ENCODE measurements at regions not wholly inside any gene's neighbourhood (a gene's known extent, or its start where the extent isn't known, plus 50 kb on each side); places are given as distances from the start of the nearest gene placed in this dataset.
A peak's percentile ranks its signal among the peaks of the same experiment; 100 is the strongest.
"Not testable (repeated sequence)": the region's sequence is repeated elsewhere in the genome, so short reads cannot be mapped to it uniquely, and the experiment has no call there.

DNA sequence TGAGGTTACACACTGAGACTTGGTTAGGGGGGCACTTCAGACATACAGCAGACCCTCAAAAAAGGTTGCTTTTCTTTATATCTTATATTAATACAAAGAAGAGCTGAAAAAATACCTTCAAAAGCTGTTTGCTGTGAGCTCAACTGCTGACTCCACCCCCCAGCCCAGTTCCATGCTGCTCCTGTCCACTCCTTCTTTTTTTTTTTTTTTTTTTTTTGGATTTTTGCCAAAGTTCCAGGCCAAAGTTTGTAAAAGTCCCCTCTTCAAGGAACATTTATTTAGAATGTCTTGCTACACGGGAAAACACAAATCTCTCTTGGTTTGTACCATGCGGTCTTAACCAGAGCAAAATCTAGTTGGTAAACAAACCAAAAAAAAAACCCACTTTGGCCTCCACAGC, 85.3 kb upstream of the AKAP12 start:
- no peak for FAIRE-seq

DNA sequence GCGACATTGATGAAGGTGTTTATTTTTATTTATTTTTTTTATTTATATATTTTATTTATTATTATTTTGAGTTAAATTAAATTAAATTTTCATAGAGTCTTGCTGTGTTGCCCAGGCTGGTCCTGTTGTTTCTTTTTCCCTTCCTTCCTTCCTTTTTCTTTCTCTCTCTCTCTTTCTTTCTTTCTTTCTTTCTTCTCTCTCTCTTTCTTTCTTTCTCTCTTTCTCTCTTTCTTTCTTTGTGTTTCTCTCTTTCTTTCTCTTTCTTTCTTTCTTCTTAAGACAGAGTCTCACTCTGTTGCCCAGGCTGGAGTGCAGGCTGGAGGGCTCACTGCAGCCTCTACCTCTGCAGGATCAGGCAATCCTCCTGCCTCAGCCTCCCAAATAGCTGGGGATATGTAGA, 84.7 kb upstream of the AKAP12 start:
- no peak for FAIRE-seq

DNA sequence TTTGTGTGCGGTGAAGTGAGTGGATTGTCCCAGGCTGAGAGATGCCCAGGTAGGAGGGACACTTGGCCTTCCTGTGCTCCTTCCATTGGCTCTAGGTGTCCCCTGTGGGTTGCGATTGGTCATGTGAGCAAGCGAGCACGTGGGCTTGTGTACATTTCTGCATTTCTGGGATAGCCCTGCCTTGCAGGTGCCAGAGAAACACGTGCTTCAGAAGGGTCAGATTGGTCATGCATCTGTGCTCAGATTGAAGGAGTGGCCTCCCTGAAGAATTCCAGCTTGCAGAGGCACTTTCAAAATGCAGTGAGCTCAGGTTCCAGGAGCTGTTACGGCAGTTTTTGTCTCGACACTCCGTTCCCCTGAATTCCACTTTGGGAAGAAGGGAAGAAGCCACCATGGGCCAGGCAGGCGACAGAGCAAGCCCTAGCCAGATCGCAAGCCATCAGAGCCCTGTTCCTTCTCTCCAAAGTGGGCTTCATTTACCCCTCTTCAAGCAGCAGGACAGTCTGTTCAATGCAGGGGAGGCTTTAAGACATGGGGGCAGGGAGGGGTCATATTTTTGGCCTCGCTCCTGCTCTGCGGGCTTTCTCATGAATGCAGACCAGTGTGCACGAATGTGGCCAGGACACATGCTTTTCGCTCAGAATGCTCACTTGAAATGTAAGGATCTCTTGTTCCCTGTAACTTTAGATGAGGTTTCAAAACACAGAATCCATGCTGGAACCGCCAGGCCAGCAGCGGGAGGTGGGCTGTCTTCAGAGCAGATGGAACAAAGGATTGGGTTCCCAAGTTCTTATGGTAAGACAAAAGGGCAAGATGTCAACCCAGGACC, 78.6 kb upstream of the AKAP12 start:
- FAIRE-seq = no peak

DNA sequence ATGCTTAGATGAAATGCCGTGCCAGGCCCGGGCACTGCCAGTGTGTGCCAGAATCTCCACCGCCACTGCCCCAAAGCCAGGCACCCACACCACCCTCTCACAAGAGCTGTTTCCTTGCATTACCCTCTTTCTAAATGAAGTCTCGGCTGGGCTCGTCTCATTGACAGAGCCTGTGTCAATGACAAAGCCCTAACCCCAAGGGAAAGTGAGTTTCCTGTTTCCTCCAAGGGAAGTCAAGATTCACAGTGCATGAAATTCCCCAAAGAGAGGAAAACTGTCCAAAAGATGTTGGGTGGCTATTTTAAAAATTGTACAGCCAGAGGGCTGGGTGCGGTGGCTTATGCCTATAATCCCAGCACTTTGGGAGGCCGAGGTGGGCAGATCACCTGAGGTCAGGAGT, 75.4 kb upstream of the AKAP12 start:
- FAIRE-seq = no peak

DNA sequence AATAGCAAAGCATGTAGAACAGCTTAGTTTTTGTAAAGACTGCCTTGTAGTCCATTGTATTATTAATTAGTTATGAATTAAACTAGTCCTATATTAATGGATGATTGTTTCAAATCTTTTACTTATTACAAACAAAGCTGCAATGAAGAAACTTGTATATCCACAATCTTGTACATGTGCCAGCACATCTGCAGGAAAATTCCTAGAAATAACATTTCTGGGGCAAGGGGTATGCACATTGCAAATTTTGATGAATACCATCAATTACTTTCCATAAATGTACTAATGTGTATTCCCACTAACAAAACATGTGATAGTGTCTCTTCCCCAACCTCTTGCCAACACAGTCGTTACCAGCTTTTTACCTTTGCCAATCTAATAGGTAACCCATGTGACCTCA, 73.6 kb upstream of the AKAP12 start:
- no peak for FAIRE-seq

DNA sequence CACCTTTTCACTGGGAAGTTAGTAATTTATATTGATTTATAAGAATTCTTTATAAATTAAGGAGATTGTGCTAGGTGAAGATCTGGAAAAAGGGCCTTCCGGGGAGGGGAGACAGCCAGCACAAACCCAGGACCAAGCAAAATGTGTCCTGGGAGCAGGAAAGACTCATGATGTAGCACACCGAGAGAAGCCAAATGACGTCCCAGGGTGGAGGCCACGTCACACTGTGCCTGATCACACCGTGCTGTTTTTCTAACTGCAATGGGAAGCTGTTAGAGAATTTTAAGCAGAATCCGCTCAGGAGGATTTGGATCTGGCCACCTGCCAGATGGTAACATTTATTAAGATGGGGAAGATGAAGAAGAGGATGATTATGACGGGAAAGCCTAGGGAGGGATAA, 72.7 kb upstream of the AKAP12 start:
- no peak for FAIRE-seq

DNA sequence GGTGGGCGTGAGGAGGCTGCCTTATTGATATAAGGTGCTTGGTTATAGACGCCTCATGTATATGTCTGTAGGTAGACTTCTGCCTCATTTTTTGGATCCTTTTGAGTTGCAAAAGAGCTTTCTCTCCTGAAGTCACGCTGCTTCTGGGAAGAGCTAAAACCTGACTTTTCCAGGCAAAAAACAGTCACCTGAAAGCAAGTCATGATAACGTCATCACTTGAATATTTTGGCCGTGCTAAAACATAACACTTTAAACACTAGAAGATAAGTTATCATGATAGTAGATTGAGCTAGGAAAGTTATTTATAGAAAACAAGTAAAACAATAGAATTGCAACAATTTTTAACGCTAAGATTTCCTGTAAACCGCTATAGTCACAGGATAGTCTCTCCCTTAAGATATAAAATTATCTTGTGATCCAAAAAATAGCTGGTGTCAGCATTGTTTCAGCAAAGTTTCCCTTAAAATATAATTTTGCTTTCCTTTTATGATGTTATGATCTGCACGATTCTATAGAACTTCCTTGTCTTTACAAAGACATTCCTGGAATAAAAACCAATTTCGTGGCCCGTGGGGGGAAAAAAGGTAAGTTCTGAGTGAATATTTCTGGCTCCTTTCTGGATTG, 69.0 kb upstream of the AKAP12 start:
- FAIRE-seq = no peak

DNA sequence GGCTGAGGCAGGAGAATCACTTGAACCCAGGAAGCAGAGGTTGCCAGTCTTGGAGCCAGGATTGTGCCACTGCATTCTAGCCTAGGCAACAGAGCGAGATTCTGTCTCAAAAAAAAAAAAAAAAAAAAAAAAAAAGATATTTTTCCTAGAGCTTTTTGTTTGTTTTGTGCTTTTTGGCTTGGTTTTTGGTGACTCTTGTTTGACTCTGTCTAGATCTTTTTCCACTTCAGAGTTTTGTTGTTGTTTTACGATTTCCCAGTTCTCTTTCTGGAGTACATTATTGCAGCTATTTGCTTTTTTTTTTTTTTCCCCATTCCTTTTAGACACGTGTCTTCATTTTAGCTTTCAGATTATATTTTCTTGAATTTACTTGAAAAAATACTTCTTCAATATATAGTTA, 67.0 kb upstream of the AKAP12 start:
- peak; percentile 51 for FAIRE-seq

DNA sequence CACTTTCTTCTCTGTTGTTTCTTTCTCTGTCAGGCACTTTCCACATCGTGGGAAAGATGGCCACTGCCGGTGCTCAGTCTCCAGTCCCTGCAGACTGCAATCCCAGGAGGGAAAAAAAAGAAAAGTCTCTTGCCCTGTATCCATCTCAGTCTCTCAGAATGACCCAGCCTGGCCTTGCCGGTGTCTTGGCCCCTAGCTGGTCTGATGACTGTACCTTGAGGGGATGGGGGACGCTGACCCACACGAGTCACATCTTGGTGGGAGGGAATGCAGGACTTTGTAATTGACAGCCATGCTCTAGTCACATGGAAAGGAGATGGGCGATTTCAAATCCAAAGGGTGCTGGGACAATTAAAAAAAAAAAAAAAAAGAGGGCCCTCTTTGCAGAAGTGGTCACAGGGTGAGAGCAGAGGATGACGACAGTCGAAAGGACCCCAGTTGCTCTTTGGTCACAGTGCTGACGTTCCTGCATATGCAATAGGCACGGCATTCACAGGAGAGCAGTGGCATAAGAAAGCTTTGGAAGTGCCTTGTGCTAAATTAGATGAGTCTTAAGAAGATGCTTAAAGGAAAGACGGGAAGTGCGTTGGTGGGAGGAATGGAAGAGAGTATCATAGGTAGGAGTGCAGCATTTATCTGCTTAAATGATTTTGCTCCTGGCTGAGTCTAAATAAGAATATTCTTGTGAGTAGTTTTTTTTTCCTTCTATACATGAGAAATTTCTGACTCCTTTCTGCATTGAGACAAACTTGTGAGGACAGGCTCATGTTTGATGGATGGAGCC, 63.9 kb upstream of the AKAP12 start:
- no peak for FAIRE-seq

DNA sequence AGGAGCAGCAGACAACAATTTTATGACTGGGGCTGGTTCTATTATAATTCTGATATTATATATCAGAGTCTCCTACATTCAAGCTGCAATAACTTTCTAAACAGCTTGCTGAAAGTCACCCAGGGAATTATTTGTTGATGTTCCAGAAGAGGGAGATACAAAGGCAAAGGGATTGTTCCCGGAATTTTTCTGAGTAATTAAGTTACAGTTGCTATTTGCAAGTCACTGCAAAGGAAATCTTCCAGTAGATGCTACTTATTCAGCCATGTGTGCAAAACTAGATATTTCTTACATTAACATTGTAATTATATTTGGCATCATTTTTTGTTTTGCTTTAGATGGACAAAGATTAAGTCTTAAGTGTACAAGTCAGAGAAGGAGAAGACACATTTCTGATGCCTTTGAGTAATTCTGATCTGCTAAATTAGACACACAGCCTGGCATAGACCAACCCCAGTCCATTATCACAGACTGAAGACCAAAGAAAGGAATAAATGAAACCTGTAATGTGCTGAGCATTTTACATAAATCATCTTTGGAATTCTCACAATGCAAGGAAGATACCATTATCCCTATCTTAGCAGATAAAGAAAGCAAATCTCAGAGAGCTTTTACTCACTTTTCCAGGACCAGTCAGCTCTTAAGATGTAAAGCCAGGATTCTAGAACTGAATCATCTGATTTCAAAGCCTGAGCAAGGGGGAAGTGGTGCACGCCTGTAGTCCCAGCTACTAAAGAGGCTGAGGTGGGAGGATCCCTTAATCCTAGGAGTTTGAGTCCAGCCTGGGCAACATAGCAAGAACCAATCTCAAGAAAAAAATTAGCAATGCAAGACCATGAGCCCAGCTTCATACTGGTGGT, 62.6 kb upstream of the AKAP12 start:
- FAIRE-seq = no peak

DNA sequence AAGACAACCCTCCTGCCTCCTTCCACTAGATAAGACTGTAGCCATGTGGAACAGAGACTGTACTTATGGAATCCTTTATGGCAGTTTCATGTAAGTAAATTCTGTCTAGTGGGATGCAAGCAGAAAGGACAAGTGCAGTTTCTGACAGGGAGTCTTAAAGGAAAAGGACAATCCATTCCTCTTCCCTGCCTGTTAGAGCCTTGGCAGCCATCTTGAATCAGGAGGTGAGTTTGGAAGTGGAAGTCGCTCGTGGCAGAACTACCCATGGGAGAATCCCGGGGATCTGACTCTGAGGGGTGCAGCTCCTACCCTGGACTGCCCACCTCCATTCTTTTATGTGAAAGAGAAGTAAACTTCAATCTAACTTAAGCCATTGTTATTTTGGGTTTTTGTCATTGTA, 61.4 kb upstream of the AKAP12 start:
- FAIRE-seq = no peak

DNA sequence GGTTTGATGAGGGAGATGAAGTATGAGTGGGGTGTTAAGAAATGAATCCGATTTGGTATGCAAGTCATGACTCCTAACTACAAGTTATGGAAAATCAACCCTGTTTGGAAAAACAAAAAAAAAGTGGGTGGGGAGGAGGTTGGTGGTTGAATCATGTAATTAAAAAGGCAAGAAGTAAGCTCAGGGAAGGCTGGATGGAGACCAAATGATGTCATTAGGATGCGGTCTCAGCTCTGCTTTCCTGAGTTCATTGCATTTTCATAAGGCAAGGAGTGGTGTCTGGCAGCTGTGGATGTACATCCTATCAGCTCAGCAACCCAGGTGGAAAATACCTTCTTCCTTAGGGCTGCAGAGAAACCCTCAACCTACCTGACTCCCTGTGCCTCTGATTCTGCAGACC, 60.4 kb upstream of the AKAP12 start:
- no peak for FAIRE-seq

DNA sequence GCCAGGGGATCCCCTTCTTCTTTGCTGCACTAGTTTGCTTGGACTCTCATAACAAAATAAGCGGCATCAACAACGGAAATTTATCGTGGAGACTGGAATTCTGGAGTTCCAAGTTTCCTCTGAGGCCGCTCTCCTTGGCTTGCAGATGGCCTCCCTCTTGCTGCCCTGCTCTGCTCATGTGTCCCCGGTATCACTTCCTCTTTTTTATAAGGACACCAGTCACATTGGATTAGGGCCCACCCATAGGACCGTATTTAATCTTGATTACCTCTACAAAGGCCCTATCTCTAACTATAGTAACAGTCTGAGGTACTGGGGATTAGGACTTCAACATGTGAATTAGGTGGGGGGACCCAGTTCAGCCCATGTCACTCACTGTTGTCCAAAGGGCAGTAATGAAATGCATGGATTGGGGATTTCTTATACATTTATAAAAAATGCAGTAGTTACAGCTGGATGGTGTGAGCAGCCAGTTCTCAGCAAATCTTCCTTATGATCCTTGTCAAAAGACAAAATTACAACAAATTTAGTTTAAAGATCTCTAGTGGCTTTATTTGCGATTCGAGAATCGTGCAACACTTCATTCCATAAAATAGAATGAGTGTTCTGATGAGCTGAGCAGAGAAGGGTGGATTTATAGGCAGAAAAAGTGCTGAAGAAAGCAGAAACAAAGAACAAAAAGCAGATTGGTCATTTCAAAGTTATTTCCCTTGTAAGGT, 59.3 kb upstream of the AKAP12 start:
- no peak for FAIRE-seq

DNA sequence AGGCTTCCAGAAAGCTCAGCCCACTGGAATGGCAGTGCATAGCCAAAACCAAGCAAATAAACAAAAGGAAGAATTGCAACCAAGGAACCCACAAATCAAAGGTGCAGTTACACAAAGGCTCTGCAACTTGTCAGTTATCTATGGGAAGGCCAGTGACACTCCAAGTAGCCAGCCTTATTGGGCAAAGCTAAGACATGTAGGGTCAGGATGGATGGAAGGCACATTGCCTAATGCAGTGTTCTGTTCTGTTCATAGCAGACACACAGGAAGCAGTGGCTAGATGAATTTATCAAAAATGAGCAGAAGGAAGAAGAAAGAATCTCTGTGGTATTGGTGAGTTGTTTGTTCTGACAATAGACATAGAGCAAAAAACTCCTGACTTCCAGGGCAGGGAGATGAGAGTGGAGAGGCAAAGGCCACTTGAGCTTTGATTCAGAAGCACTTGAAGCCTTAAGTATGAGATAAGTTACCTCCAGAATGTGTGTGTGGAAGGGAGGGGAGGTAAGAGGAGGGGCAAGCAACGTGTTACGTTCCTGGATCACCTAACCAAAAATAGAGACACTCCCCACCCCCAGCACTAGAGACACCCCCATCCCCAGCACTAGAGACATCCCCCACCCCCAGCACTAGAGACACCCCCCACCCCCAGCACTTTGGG, 57.9 kb upstream of the AKAP12 start:
- no peak for FAIRE-seq

DNA sequence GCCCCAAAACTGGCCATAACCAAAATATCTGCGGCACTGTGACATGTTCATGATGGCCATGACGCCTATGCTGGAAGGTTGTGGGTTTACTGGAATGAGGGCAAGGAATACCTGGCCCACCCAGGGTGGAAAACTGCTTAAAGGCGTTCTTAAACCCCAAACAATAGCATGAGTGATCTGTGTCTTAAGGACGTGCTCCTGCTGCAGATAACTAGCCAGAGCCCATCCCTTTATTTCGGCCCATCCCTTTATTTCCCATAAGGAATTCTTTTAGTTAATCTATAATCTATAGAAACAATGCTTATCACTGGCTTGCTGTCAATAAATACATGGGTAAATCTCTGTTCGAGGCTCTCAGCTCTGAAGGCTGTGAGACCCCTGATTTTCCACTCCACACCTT, 56.8 kb upstream of the AKAP12 start:
- FAIRE-seq = not testable (repeated sequence)

DNA sequence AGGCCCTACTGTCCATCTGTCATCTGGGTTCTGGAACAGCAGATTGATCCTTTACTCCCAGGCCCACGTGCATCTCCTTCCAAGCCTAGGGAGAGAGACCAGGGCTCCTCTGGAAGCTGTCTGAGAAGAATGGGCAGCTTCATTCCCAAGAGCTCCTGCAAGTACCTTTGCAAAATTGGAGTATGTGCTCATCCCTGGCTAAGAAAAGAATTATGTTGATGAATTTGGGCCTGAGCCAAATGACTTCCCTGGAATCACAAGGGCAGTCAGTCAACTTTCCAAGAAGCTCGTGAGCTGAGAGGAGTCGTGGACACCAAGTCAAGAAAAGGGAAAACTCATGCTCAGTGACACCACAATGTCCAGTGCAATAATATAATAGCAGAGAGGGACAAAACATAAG, 54.6 kb upstream of the AKAP12 start:
- FAIRE-seq = no peak

DNA sequence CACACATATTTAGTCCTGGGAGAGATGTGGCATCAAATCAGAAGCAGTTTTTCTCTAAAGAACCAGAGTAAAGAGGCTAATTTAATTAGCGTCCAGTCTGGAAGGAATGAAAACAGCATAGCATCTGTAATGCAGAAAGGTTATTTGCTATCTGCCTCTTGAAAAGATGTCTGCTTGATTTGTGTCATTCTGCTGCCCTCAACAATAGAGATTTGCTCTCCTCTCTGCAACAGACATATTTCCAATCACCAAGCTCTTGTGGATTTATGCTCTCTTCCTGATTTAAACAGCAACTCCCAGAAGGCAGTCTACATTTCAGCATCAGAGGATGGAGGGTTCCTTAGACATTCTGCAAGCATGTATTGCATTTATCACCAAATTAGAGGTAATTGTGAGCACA, 53.5 kb upstream of the AKAP12 start:
- FAIRE-seq = no peak

DNA sequence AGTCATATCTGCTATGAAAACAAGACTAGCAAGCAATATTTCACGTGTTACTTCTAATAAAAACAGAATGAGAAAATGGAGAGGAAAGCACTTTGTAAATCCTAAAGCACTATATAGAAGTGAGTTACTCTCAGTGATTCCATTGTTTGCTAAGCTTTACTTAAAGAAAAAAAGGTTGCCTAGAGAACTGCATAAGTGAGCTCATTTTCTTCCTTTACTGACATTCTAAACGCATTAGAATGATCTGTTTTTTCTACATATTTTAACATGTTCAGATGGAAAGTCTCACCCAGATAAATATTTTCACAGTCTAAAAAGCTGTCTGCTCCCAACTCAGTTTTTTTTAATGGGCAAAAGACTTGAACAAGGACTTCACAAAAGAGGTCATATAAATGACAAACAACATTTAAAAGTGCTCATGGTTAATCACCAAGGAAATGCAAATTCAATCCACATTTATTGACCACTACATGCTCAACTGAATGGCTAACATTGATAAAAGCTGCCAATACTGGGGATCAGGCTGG, 52.9 kb upstream of the AKAP12 start:
- FAIRE-seq = no peak
